HG02840 (cell line): ENCODE measurements at regions not wholly inside any gene's neighbourhood (a gene's known extent, or its start where the extent isn't known, plus 50 kb on each side); places are given as distances from the start of the nearest gene placed in this dataset.
"Not testable (repeated sequence)": the region's sequence is repeated elsewhere in the genome, so short reads cannot be mapped to it uniquely, and the experiment has no call there.

Experiments
- ATAC-seq: cut with Tn5 transposase; IDR thresholded peaks from one replicate; pipeline ENCODE4 v1.9.1; 2021; ENCODE audit warnings: mild to moderate bottlenecking, moderate library complexity, moderate number of reproducible peaks; ENCODE audit not compliant: unreplicated experiment, low FRiP score

GRCh38 chr14:62453226-62453625 lies 592.0 kb downstream of the KCNH5 start:
- no peak for ATAC-seq

DNA sequence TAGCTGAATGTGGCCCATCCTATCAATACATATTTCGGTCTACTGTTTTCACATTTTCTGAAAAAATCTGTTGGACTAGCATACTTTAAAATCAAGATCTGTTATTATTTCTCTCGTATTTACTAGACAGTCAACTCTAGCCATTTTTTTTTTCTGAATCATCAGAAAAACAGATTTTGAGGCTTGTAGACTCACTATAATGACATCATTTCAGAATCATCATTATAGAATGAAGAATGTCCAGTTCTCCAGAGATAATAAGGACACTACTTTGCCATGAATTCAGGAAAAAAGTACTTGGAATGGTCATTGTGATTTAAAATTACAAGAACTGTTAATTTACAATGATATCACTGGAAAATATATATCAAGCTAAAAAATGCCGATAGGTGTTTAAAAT lies 589.8 kb downstream of the KCNH5 start:
- ATAC-seq, result no peak

DNA sequence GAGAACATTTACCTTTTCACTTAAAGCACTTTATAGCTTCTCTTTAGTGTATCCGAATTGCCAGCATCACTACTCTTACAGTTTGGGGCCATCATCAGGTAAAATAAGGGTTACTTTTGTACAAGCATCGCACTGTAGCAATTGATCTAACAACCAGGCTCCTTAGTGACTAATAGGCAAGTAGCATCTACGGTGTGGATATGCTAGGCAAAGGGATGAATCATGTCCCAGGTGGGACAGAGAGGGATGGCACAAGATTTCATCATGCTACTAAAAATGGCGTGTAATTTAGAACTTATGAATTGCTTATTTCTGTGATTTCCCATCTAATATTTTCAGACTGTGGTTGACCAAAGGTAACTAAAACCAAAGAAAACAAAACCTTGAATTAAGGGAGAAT lies 582.3 kb downstream of the KCNH5 start:
- ATAC-seq, result no peak

DNA sequence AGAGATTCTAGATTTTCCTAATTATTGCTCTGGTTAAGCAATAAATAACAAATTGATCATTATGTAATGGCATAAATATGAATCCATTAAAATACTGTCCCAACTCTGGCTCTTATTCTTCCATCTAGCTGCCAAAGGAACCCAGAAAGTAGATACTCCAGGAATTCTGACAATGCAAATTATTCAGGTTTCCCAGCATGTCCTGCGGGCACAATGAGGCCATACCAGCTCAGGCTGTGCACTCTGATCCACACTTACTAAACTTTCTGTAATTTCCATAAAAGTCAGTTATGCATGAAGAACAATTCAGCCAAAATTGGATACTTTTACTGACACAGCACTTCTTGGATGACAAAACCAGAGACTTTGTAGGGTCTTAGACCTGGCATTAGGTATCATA lies 576.3 kb downstream of the KCNH5 start:
- no peak for ATAC-seq

- no peak for ATAC-seq
Observed at GRCh38 chr14:62470935-62471334, 574.3 kb downstream of the KCNH5 start.

DNA sequence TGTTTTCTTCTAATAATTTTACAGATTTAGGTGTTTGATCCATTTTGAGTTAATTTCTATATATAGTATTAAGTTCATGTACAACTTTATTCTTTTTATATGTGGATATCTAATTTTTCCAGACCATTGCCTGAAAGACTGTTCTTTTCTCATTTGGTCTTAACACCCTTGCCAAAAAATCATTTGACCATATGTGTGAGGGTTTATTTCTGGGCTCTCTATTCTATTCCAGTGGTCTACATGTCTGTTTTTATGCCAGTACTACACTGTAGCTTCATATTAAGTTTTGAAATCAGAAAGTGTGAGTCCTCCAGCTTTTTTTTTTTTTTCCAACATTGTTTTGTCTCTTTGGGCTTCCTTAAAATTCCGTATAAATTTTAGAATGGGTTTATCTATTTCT lies 554.1 kb downstream of the KCNH5 start:
- no peak for ATAC-seq

- ATAC-seq, result no peak
Observed at GRCh38 chr14:62497708-62498107, 547.5 kb downstream of the KCNH5 start.

- ATAC-seq, result no peak
Observed at GRCh38 chr14:62501021-62501750, 544.1 kb downstream of the KCNH5 start.

- no peak for ATAC-seq
Observed at GRCh38 chr14:62505045-62505444, 540.2 kb downstream of the KCNH5 start.

DNA sequence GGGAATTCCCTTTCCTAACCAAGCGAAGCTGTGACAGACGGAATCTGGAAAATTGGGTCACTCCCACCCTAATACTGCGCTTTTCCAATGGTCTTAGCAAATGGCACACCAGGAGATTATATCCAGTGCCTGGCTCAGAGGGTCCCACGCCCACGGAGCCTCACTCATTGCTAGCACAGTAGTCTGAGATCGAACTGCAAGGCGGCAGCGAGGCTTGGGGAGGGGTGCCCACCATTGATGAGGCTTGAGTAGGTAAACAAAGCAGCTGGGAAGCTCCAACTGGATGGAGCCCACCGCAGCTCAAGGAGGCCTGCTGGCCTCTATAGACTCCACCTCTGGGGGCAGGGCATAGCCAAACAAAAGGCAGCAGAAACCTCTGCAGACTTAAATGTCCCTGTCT lies 523.9 kb downstream of the KCNH5 start:
- ATAC-seq, result not testable (repeated sequence)

DNA sequence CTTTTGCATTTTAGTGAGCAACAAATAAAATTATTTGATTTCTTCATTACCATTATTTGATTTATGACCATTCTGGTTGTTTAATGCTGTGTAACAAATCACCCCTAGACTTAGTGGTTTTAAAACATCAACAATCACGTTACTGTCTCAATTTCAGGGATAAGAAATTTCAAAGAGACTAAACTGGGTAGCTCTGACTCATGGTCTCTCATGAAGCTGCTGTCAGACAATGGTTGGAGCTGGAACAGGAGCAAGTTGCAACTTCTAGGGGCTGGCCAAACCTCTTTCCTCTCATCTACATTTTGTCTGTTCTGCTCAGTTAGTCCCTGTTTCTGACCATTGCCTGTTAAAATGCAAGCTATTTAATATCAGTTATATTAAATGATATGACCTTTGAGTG lies 517.0 kb downstream of the KCNH5 start:
- no peak for ATAC-seq

GRCh38 chr14:62532181-62532580 lies 513.1 kb downstream of the KCNH5 start:
- no peak for ATAC-seq

GRCh38 chr14:62546862-62547474 lies 498.3 kb downstream of the KCNH5 start:
- no peak for ATAC-seq

GRCh38 chr14:62557416-62557815 lies 487.8 kb downstream of the KCNH5 start:
- no peak for ATAC-seq

DNA sequence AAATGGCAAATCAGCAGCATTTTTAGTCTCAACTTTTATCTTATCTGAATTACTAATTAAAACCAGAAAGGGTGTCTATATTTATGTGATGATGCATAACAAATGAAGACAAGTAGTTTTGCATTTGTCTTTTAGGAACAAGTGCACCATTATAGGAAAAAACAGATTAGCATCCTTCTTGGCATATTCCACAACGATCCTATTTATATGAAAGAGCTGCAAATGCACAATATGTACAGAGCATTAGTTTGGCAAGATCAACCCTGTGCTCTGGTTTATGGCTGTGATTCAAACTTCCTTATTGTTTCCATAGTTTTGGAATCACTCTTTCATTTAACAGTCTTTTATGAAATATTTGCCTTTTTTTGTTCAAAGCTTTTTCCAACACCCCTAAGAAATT lies 486.8 kb downstream of the KCNH5 start:
- ATAC-seq, result no peak

- no peak for ATAC-seq
Observed at GRCh38 chr14:62585247-62585646, 460.0 kb downstream of the KCNH5 start.

DNA sequence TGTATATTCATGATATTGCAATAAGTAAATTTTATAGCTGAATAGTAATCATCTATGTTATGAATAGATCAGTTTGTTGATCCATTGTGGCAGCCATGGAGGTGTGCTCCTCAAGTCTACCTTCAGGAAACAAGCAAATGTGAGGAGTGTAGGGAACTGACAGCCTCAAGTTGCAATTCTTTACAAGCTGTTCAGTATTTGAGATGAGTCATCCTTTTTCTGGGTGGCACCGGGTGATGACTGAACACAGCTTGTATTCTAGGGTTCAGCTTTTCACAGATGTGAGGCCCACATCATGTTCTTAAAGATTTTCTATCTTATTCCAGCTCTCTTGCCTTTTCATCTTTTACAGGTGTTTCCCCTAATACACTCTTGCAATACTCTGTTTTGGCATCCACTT lies 452.4 kb downstream of the KCNH5 start:
- ATAC-seq, result no peak

GRCh38 chr14:62597143-62597542 lies 448.1 kb downstream of the KCNH5 start:
- no peak for ATAC-seq

- no peak for ATAC-seq
Observed at GRCh38 chr14:62599616-62600385, 445.5 kb downstream of the KCNH5 start.

- no peak for ATAC-seq
Observed at GRCh38 chr14:62602712-62603111, 442.5 kb downstream of the KCNH5 start.

GRCh38 chr14:62604524-62604923 lies 440.7 kb downstream of the KCNH5 start:
- ATAC-seq, result no peak

- no peak for ATAC-seq
Observed at GRCh38 chr14:62614122-62614521, 431.1 kb downstream of the KCNH5 start.
